KOPT-K1 (cell line): ENCODE measurements at regions not wholly inside any gene's neighbourhood (a gene's known extent, or its start where the extent isn't known, plus 50 kb on each side); places are given as distances from the start of the nearest gene placed in this dataset.
"Not testable (repeated sequence)": the region's sequence is repeated elsewhere in the genome, so short reads cannot be mapped to it uniquely, and the experiment has no call there.

ENCODE experiments used
- H3K27ac ChIP-seq: fragments of 200-600 bp; sonication (generic); 2 replicates; pipeline ENCODE4 v1.5.1; 2016; ENCODE audit warnings: antibody characterized with exemption, mild to moderate bottlenecking, low read depth, low read length; ENCODE audit not compliant: poor library complexity, severe bottlenecking
- H3K36me3 ChIP-seq: fragments of 200-600 bp; sonication (generic); 2 replicates; pipeline ENCODE4 v1.5.1; 2017; ENCODE audit warnings: antibody characterized with exemption, mild to moderate bottlenecking, low read length, moderate library complexity; ENCODE audit not compliant: insufficient read depth
- H3K9me3 ChIP-seq: fragments of 200-600 bp; sonication (generic); 2 replicates; pipeline ENCODE4 v1.5.1; 2017; ENCODE audit warnings: antibody characterized with exemption, low read length, mild to moderate bottlenecking; ENCODE audit not compliant: insufficient read depth, poor library complexity, severe bottlenecking

GRCh38 chr13:44311011-44311780 lies 62.4 kb upstream of the SERP2 start:
- H3K36me3 ChIP-seq = no peaks in the 10 kb centered on the region
- no peaks in the 10 kb centered on the region for H3K9me3 ChIP-seq
- H3K27ac ChIP-seq = no peak overlapping the region

DNA sequence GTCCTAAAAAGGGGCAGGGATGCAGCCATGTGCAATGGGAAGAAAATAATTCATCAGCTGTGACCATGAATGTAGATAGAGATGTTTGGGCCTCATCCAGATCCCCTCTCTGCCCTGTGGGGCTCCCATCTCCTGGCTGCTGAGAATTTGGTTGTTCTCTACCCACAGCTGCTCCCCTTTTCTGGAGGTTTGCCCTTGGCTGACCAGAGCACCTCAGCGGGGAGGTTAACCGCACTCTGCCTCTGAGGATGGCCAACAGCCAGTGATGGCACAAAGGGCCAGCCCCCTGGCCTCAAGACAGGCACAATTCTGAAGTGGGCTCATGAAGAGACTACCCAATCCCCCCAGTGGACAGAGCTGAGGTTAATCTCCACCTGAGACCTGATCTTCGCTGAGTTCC lies 61.5 kb upstream of the SERP2 start:
- H3K9me3 ChIP-seq = no peaks in the 10 kb centered on the region
- no peaks in the 10 kb centered on the region for H3K36me3 ChIP-seq
- no peak overlapping the region for H3K27ac ChIP-seq

GRCh38 chr13:44312834-44313551 lies 60.6 kb upstream of the SERP2 start:
- H3K27ac ChIP-seq = no peak overlapping the region
- H3K9me3 ChIP-seq = no peaks in the 10 kb centered on the region
- no peaks in the 10 kb centered on the region for H3K36me3 ChIP-seq

DNA sequence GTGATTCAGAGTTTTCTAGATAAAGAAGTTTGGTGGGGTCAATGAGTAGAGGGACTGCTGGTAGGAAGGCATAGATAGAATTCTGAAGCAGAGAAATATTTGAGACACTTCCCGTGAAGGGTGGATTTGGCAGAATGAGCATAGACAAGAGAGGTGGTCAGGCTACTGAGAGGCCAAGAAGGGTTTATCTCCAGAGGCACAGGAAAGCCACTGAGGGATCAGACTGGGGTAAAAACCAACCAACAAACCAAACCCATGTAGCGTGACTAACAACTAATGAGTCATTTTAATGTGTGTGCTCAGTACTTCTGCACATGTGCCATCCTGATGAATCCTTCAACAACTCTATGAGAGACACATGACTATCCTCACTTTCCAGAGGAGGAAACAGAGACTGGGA lies 60.0 kb upstream of the SERP2 start:
- H3K36me3 ChIP-seq = no peaks in the 10 kb centered on the region
- no peak overlapping the region for H3K27ac ChIP-seq
- no peaks in the 10 kb centered on the region for H3K9me3 ChIP-seq

GRCh38 chr13:44314160-44314559 lies 59.5 kb upstream of the SERP2 start:
- H3K9me3 ChIP-seq, H3K27ac ChIP-seq, H3K36me3 ChIP-seq: not testable (repeated sequence)

DNA sequence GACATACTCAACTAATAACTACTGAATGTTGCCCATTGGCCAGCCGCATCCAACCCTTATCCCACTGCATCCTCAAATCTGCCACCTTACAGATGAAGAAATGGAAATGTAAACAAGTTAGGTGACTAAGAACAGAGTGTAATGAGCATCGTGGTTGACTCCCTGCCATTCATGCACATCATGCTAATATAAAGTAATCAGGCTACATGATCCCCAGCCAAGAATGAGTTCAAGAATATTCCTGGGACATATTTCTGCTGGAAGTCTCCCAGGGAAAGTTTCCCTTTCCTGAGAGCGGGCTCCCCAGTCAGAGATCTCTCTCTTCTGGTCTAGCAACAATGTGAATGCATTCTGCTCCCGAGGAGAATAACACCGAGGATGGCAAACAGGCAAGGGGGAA lies 55.9 kb upstream of the SERP2 start:
- Histone ChIP-seq H3K9me3 (peaks cover 4% of the 10 kb centered on the region), H3K36me3 (no peaks in the 10 kb centered on the region), H3K27ac (no peak overlapping the region)

DNA sequence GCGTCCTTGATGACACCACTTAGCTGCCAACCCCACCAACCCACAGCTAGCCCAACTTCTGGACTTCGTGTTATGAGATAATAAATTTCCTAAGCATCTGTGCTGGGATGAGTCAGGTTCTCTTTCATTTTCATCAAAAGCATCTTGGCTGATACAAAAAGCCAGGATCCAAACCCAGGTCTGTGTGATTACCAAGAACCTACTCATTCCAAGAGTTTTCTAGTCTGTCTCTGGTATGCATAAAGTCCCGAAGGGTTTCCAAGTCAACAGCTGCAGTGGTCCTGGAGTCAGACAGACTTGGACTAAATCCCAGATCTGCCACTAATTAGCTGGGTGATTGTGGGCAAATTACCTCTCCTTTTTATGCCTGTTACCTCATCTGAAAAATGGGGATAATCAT lies 55.5 kb upstream of the SERP2 start:
- H3K27ac ChIP-seq = no peak overlapping the region

GRCh38 chr13:44320611-44321010 lies 53.0 kb upstream of the SERP2 start:
- H3K27ac ChIP-seq = no peak overlapping the region
- no peaks in the 10 kb centered on the region for H3K36me3 ChIP-seq
- peaks cover 4% of the 10 kb centered on the region for H3K9me3 ChIP-seq

More for the DNA sequence above, 55.5 kb upstream of the SERP2 start:
- peaks cover 4% of the 10 kb centered on the region for H3K9me3 ChIP-seq
- H3K36me3 ChIP-seq = no peaks in the 10 kb centered on the region

DNA sequence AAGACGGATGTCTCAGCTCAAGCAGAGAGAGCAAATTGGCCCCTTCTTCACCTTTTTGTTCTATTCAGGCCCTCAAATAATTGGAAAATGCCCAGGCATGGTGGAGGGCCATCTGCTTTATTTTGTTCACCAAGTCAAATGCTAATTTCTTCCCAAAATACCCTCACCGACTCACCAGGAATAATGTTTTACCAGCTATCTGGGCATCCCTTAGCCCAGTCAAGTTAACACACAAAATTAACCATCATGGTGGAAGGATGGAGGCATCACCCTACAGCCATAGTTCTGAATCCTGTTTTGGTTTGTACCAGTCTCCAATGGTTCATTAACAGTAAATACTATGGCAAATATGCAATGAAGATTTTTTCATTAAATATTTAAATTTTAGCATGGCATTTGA lies 51.7 kb upstream of the SERP2 start:
- no peaks in the 10 kb centered on the region for H3K36me3 ChIP-seq
- peaks cover 4% of the 10 kb centered on the region for H3K9me3 ChIP-seq
- H3K27ac ChIP-seq = no peak overlapping the region

DNA sequence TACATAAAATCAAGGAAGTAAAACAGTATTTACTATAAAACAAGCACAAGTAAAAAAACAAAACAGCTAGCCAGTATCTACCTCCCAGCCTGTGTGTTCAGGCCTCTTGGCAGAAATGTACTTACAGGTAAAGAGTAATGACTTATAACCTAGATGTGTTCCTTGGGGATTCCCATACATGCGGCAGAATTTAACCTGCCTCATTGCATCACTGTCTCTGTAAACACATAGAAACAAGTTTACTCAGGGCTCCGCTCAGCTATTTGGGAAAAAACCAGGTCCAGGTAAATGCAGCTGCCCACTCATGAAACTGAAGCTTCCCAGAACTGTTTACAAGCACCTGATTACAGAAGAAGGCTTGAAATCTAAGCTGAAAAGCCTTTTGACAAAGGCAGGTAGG lies 50.7 kb upstream of the SERP2 start:
- H3K27ac ChIP-seq = no peak overlapping the region
- peaks cover 4% of the 10 kb centered on the region for H3K9me3 ChIP-seq
- H3K36me3 ChIP-seq = no peaks in the 10 kb centered on the region

GRCh38 chr13:44323754-44324153 lies 49.9 kb upstream of the SERP2 start:
- Histone ChIP-seq H3K36me3 (no peaks in the 10 kb centered on the region), H3K27ac (no peak overlapping the region)

More at GRCh38 chr13:44323754-44324153, 49.9 kb upstream of the SERP2 start:
- peaks cover 4% of the 10 kb centered on the region for H3K9me3 ChIP-seq
